T-helper 1 cell treated with Interleukin-12 subunit alpha and Interleukin-12 subunit beta and Interleukin-4 antibody, amounts not matched to agents 30 ng/mL and 1 ng/mL, for 36 hours (primary cell): ENCODE measurements at regions not wholly inside any gene's neighbourhood (a gene's known extent, or its start where the extent isn't known, plus 50 kb on each side); places are given as distances from the start of the nearest gene placed in this dataset.
"Not testable (repeated sequence)": the region's sequence is repeated elsewhere in the genome, so short reads cannot be mapped to it uniquely, and the experiment has no call there.

Experiments used
- intact Hi-C: fragments of 100-400 bp; cut with micrococcal nuclease; formaldehyde crosslinking; loops from one replicate; pipeline ENCODE4 v1.15.1; 2024

- intact Hi-C loops = not testable (repeated sequence)
These were observed 109.8 kb downstream of the RNASET2 start for GRCh38 chr6:166846446-166847142.

- intact Hi-C loops = no loop called here
These were observed 113.7 kb downstream of the RNASET2 start for GRCh38 chr6:166842607-166843006.

- intact Hi-C loops = no loop called here
These were observed 115.1 kb downstream of the RNASET2 start for GRCh38 chr6:166841216-166841615.

GRCh38 chr6:166839569-166839968 is 116.8 kb downstream of the RNASET2 start:
- intact Hi-C loops = no loop called here

- intact Hi-C loops = no loop called here
These were observed 117.4 kb downstream of the RNASET2 start for GRCh38 chr6:166838987-166839386.

- intact Hi-C loops = no loop called here
These were observed 119.3 kb downstream of the RNASET2 start for GRCh38 chr6:166836785-166837718.

GRCh38 chr6:166834049-166834448 is 122.3 kb downstream of the RNASET2 start:
- intact Hi-C loops = no loop called here

GRCh38 chr6:166830891-166831363 is 125.4 kb downstream of the RNASET2 start:
- intact Hi-C loops = no loop called here

- intact Hi-C loops = no loop called here
These were observed 126.0 kb downstream of the RNASET2 start for GRCh38 chr6:166830185-166830890.

- intact Hi-C loops = no loop called here
These were observed 130.1 kb downstream of the RNASET2 start for GRCh38 chr6:166826264-166826663.

- intact Hi-C loops = no loop called here
These were observed 130.7 kb downstream of the RNASET2 start for GRCh38 chr6:166825553-166826145.

- intact Hi-C loops = no loop called here
These were observed 131.5 kb downstream of the RNASET2 start for GRCh38 chr6:166824880-166825250.

GRCh38 chr6:166824146-166824879 is 132.0 kb downstream of the RNASET2 start:
- intact Hi-C loops = no loop called here

GRCh38 chr6:166822609-166823008 is 133.7 kb downstream of the RNASET2 start:
- intact Hi-C loops = no loop called here

GRCh38 chr6:166820483-166820882 is 135.9 kb downstream of the RNASET2 start:
- intact Hi-C loops = no loop called here

GRCh38 chr6:166820070-166820469 is 136.3 kb downstream of the RNASET2 start:
- intact Hi-C loops = no loop called here

- intact Hi-C loops = no loop called here
These were observed 140.7 kb downstream of the RNASET2 start for GRCh38 chr6:166815629-166816028.

GRCh38 chr6:166814390-166814789 is 142.0 kb downstream of the RNASET2 start:
- intact Hi-C loops = no loop called here

- intact Hi-C loops = no loop called here
These were observed 142.9 kb downstream of the RNASET2 start for GRCh38 chr6:166813461-166813860.

GRCh38 chr6:166810864-166811263 is 145.5 kb downstream of the RNASET2 start:
- intact Hi-C loops = no loop called here

GRCh38 chr6:166809721-166810120 is 146.6 kb downstream of the RNASET2 start:
- intact Hi-C loops = no loop called here
